KG1 (cell line): ENCODE measurements at regions not wholly inside any gene's neighbourhood (a gene's known extent, or its start where the extent isn't known, plus 50 kb on each side); places are given as distances from the start of the nearest gene placed in this dataset.

Source experiments
- DNase-seq: peaks from one replicate; lab custom pipeline; 2025; lab: John Stamatoyannopoulos, UW

GRCh38 chr12:124630791-124631313 is 63.4 kb upstream of the NCOR2 start:
- DNase-seq: no peak

- DNase-seq: no peak
Observed at GRCh38 chr12:124629789-124630480, 62.5 kb upstream of the NCOR2 start.

- no peak for DNase-seq
Observed at GRCh38 chr12:124629117-124629516, 61.7 kb upstream of the NCOR2 start.

- no peak for DNase-seq
Observed at GRCh38 chr12:124627956-124628355, 60.5 kb upstream of the NCOR2 start.

- DNase-seq: no peak
Observed at GRCh38 chr12:124626971-124627411, 59.6 kb upstream of the NCOR2 start.

GRCh38 chr12:124625867-124626675 is 58.7 kb upstream of the NCOR2 start:
- DNase-seq: no peak

- DNase-seq: no peak
Observed at GRCh38 chr12:124624823-124625222, 57.4 kb upstream of the NCOR2 start.

- no peak for DNase-seq
Observed at GRCh38 chr12:124623344-124624035, 56.1 kb upstream of the NCOR2 start.

GRCh38 chr12:124622764-124623163 is 55.4 kb upstream of the NCOR2 start:
- DNase-seq: no peak

GRCh38 chr12:124622331-124622730 is 54.9 kb upstream of the NCOR2 start:
- no peak for DNase-seq

- DNase-seq: no peak
Observed at GRCh38 chr12:124621296-124621660, 53.9 kb upstream of the NCOR2 start.

- no peak for DNase-seq
Observed at GRCh38 chr12:124620606-124621295, 53.3 kb upstream of the NCOR2 start.

- no peak for DNase-seq
Observed at GRCh38 chr12:124618291-124618902, 51.0 kb upstream of the NCOR2 start.

- no peak for DNase-seq
Observed at GRCh38 chr12:124617615-124618014, 50.2 kb upstream of the NCOR2 start.
